ENCODE measurements at regions not wholly inside any gene's neighbourhood (a gene's known extent, or its start where the extent isn't known, plus 50 kb on each side); places are given as distances from the start of the nearest gene placed in this dataset.
"Not testable (repeated sequence)": the region's sequence is repeated elsewhere in the genome, so short reads cannot be mapped to it uniquely, and the experiment has no call there.

DNA sequence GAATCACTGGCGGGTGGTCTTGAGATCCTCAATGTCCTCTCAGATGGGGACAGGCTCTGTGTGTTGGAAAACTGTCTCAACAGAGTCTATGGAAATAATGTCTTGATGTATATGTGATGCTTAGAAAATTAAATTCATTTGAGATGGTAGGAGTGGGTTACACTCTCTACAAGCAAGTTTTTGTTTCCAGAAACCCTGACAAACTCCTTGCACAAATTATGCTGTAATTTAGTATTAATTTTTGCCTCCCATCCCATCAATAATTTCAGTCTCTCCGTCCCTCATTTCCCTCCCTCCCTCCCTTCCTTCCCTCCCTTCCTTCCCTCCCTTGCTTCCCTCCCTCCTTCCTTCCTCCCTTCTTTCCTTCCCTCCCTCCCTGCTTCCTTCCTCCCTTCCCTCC, 488.0 kb upstream of the C16orf82 start:
- Histone ChIP-seq H3K4me3 (ENCODE audit: low read depth, low read length) (no peak overlapping the region), H3K9ac (ENCODE audit: low read depth, low read length) (no peak overlapping the region), H3K36me3 (ENCODE audit: control insufficient read depth, insufficient read depth, low read length) (no peaks in the 10 kb centered on the region), H3K27ac (ENCODE audit: low read depth, low read length) (no peak overlapping the region), H3K27me3 (ENCODE audit: control insufficient read depth, insufficient read depth, low read length) (no peaks in the 10 kb centered on the region), H3K9me3 (ENCODE audit: control insufficient read depth, insufficient read depth, low read length) (0 out of 2 replicates have a peak, but pooled peaks cover 6% of the 10 kb centered on the region), H3K4me1 (ENCODE audit: control insufficient read depth, insufficient read depth, low read length) (peaks cover 13% of the 10 kb centered on the region)

DNA sequence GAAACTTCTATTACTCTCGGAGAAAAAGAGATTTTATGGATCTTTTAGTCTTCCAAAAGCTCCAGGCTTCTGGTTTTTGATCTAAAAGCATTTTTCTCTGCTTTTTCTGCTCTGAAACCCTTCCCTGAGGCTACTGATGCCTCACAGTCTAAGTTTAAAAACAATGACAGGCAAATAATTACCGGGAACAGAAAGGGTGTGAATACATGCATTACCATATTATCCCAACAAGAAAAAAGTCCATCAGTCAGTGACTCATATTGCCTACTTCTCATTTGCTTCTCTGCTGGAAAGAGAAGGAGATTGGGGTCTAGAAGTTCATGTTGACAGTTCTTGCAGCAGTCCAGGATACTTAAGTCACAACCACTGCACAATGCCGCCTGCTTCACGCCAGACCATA, 482.9 kb upstream of the C16orf82 start:
- no peak overlapping the region for H3K27ac ChIP-seq (ENCODE audit: low read depth, low read length)
- no peaks in the 10 kb centered on the region for H3K4me1 ChIP-seq (ENCODE audit: control insufficient read depth, insufficient read depth, low read length)
- H3K9me3 ChIP-seq (ENCODE audit: control insufficient read depth, insufficient read depth, low read length) = no peaks in the 10 kb centered on the region
- no peaks in the 10 kb centered on the region for H3K36me3 ChIP-seq (ENCODE audit: control insufficient read depth, insufficient read depth, low read length)
- H3K9ac ChIP-seq (ENCODE audit: low read depth, low read length) = no peak overlapping the region
- no peak overlapping the region for H3K4me3 ChIP-seq (ENCODE audit: low read depth, low read length)
- H3K27me3 ChIP-seq (ENCODE audit: control insufficient read depth, insufficient read depth, low read length) = no peaks in the 10 kb centered on the region

DNA sequence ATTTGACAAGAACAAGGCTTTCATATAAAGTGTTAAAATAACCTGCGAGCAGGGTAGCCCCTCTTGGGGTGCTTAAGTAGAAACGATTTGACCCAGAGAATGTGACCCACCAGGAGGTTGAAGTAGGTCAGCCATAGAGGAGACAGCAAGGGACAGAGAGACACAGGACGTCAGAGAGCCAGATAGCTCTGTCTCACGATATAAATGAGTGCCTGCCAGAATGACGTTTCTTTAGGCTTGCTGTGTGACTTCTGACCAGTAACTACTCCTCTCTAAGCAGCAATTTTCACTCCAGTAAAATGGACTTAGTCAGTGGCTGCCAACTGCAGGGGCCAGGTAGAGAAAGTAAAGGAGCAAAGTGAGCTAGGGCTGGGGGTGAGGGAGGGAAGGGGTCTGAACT, 473.0 kb upstream of the C16orf82 start:
- Histone ChIP-seq H3K36me3 (ENCODE audit: control insufficient read depth, insufficient read depth, low read length) (no peaks in the 10 kb centered on the region), H3K27me3 (ENCODE audit: control insufficient read depth, insufficient read depth, low read length) (no peaks in the 10 kb centered on the region)

DNA sequence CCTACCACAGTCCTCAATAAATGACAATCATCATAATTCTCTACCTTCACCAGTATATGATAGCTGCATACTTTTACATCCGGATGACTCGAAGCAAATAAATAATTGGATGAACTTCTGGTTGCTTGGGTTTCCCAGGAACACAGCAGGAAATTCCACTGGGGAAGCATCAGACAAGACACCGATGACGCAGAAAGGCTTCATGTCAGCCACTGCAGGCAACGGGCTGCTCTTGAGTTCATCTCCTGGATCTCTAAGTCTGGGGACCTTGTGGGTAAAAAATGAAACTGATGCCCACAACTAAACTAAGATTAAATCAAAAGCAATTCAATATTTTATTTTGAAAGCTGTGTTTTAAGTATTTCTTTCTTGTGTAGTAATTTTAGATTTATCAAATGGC, 472.1 kb upstream of the C16orf82 start:
- H3K27ac ChIP-seq (ENCODE audit: low read depth, low read length) = no peak overlapping the region
- peaks cover 21% of the 10 kb centered on the region for H3K4me1 ChIP-seq (ENCODE audit: control insufficient read depth, insufficient read depth, low read length)
- H3K9ac ChIP-seq (ENCODE audit: low read depth, low read length) = no peak overlapping the region
- no peak overlapping the region for H3K4me3 ChIP-seq (ENCODE audit: low read depth, low read length)
- no peaks in the 10 kb centered on the region for H3K36me3 ChIP-seq (ENCODE audit: control insufficient read depth, insufficient read depth, low read length)
- H3K27me3 ChIP-seq (ENCODE audit: control insufficient read depth, insufficient read depth, low read length) = no peaks in the 10 kb centered on the region
- no peaks in the 10 kb centered on the region for H3K9me3 ChIP-seq (ENCODE audit: control insufficient read depth, insufficient read depth, low read length)

More for the DNA sequence above, 473.0 kb upstream of the C16orf82 start:
- H3K9me3 ChIP-seq (ENCODE audit: control insufficient read depth, insufficient read depth, low read length) = no peaks in the 10 kb centered on the region
- no peak overlapping the region for H3K4me3 ChIP-seq (ENCODE audit: low read depth, low read length)
- no peak overlapping the region for H3K27ac ChIP-seq (ENCODE audit: low read depth, low read length)
- H3K4me1 ChIP-seq (ENCODE audit: control insufficient read depth, insufficient read depth, low read length) = peaks cover 13% of the 10 kb centered on the region
- no peak overlapping the region for H3K9ac ChIP-seq (ENCODE audit: low read depth, low read length)

DNA sequence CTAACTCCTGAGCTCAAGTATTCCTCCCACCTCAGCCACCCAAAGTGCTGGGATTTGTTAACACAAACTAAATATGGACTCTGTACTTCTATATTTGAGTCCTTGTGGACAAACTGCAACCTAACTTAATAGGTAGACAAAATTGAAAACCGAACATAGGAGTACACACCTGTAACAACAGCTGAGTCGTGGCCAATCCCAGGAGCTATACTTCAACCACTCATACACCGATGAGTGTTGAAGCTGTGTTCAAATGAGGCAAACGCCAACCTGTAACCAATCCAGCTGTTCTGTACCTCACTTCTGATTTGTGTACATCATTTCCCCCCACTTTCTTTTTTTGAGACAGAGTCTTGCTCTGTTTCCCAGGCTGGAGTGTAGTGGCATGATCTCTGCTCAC, 471.5 kb upstream of the C16orf82 start:
- Histone ChIP-seq H3K27me3 (ENCODE audit: control insufficient read depth, insufficient read depth, low read length) (no peaks in the 10 kb centered on the region), H3K4me1 (ENCODE audit: control insufficient read depth, insufficient read depth, low read length) (peaks cover 23% of the 10 kb centered on the region), H3K36me3 (ENCODE audit: control insufficient read depth, insufficient read depth, low read length) (no peaks in the 10 kb centered on the region), H3K27ac (ENCODE audit: low read depth, low read length) (no peak overlapping the region), H3K9me3 (ENCODE audit: control insufficient read depth, insufficient read depth, low read length) (no peaks in the 10 kb centered on the region), H3K9ac (ENCODE audit: low read depth, low read length) (no peak overlapping the region), H3K4me3 (ENCODE audit: low read depth, low read length) (no peak overlapping the region)

DNA sequence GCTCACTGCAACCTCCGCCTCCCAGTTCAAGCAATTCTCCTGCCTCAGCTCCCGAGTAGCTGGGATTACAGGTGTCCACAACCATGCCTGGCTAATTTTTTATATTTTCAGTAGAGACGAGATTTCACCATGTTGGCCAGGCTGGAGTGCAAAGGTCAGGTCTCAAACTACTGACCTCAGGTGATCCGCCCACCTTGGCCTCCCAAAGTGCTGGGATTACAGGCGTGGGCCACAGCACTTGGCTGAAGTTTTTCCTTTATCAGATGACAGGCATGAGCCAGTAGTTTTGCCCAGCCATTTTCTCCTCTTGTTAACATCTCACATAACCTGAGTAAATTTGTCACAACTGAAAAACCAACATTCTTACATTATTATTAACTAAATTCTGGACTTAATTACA, 470.7 kb upstream of the C16orf82 start:
- peaks cover 23% of the 10 kb centered on the region for H3K4me1 ChIP-seq (ENCODE audit: control insufficient read depth, insufficient read depth, low read length)
- H3K4me3 ChIP-seq (ENCODE audit: low read depth, low read length); H3K36me3 ChIP-seq (ENCODE audit: control insufficient read depth, insufficient read depth, low read length); H3K9me3 ChIP-seq (ENCODE audit: control insufficient read depth, insufficient read depth, low read length); H3K9ac ChIP-seq (ENCODE audit: low read depth, low read length); H3K27me3 ChIP-seq (ENCODE audit: control insufficient read depth, insufficient read depth, low read length); H3K27ac ChIP-seq (ENCODE audit: low read depth, low read length): not testable (repeated sequence)

DNA sequence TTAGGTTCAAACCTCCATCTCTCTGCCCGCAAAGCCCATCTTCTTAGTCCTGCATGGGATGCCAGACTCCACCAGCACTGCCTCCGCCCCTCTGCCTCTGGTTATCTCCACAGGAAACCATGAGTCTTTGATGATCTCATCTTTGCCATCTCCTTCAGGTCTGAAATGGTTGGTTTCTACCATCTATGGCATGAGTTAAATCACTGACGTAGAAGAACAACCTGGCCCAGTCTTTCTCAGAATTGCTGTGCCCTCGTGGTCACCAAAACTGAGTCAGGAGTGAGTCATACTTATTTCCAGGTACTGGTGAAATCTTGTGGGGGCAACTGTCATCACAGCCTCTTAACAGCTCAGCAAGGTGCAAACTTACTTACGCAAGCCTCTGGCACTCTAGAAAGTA, 468.7 kb upstream of the C16orf82 start:
- H3K27ac ChIP-seq (ENCODE audit: low read depth, low read length) = no peak overlapping the region
- H3K4me1 ChIP-seq (ENCODE audit: control insufficient read depth, insufficient read depth, low read length) = peaks cover 18% of the 10 kb centered on the region
- no peaks in the 10 kb centered on the region for H3K27me3 ChIP-seq (ENCODE audit: control insufficient read depth, insufficient read depth, low read length)
- H3K9me3 ChIP-seq (ENCODE audit: control insufficient read depth, insufficient read depth, low read length) = no peaks in the 10 kb centered on the region
- no peak overlapping the region for H3K4me3 ChIP-seq (ENCODE audit: low read depth, low read length)
- H3K36me3 ChIP-seq (ENCODE audit: control insufficient read depth, insufficient read depth, low read length) = no peaks in the 10 kb centered on the region
- H3K9ac ChIP-seq (ENCODE audit: low read depth, low read length) = no peak overlapping the region

DNA sequence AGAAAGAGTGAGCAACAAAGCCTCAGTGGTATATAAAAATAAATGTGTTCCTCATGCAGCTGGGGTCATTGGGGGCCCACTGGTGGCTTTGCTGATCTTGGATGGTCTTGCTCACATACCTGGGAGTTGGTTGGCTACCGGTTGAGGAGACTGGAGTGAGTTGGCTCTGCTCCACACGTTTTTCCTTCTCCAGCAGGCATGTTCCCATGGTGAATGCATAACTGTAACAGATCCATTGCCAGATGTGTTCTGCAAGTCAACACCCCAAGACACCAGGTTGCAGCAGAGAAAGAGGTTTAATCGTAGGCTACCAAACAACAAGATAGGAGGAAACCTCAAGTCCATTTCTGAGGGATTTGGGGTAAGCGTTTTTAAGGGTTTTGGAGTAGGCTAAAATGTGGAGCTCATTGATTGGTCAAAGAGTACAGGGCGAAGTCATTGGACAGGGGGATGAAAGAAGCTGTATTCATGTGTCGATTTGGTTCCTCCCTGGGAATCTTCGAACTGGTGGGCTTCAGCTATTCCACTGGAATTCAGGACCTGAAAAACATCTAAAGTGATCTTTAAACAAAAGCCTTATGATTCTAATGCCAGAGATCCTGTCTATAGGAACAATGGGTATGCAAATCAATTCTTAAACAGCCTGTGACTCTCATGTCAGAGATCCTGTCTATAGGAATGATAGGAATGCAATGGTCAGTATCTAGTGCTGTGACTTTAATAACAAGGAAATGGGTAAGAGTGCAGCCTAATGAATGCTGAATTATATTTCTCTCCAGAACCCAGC, 467.5 kb upstream of the C16orf82 start:
- no peak overlapping the region for H3K9ac ChIP-seq (ENCODE audit: low read depth, low read length)
- H3K4me1 ChIP-seq (ENCODE audit: control insufficient read depth, insufficient read depth, low read length) = peaks cover 18% of the 10 kb centered on the region
- H3K36me3 ChIP-seq (ENCODE audit: control insufficient read depth, insufficient read depth, low read length) = no peaks in the 10 kb centered on the region
- H3K27ac ChIP-seq (ENCODE audit: low read depth, low read length) = peak overlapping the region; percentile 80
- H3K9me3 ChIP-seq (ENCODE audit: control insufficient read depth, insufficient read depth, low read length) = no peaks in the 10 kb centered on the region
- H3K4me3 ChIP-seq (ENCODE audit: low read depth, low read length) = no peak overlapping the region
- H3K27me3 ChIP-seq (ENCODE audit: control insufficient read depth, insufficient read depth, low read length) = no peaks in the 10 kb centered on the region

DNA sequence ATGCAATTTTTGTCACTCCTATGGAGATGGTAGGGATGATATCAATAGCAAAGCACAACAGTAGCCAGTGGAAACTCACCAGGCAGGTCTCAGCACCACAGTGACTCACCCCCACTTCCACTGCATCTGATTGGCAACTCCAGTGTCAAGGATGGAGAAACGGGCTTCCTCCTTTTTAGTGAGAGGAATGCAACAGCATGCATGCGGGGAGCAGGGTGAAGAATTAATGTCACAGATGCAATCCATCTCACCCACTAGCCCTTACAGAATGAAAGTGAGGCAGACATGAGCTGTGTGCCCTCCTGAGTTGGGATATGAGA, 467.0 kb upstream of the C16orf82 start:
- Histone ChIP-seq H3K27me3 (ENCODE audit: control insufficient read depth, insufficient read depth, low read length) (no peaks in the 10 kb centered on the region), H3K4me3 (ENCODE audit: low read depth, low read length) (no peak overlapping the region), H3K9me3 (ENCODE audit: control insufficient read depth, insufficient read depth, low read length) (no peaks in the 10 kb centered on the region), H3K9ac (ENCODE audit: low read depth, low read length) (no peak overlapping the region), H3K36me3 (ENCODE audit: control insufficient read depth, insufficient read depth, low read length) (no peaks in the 10 kb centered on the region), H3K4me1 (ENCODE audit: control insufficient read depth, insufficient read depth, low read length) (peaks cover 18% of the 10 kb centered on the region), H3K27ac (ENCODE audit: low read depth, low read length) (peak overlapping the region; percentile 43)

DNA sequence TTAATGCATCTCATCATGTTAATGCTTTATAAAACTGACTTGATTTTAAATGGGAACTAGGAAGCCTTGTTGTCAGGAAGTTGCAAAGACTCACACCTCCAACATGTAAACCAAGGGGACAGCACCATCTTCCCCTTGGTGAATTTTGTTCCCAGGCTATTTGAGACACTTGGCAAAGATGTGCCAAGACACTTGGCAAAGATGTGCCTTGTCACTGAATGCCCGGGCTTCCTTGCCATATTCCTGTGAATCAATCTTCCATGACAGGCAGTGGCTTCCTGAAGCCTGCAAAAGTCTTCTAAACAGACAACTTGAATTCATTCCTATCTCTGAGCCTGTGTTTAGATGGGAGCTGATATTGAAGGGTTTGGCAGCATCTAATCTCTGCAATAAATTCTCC, 465.4 kb upstream of the C16orf82 start:
- Histone ChIP-seq H3K9ac (ENCODE audit: low read depth, low read length) (no peak overlapping the region), H3K4me3 (ENCODE audit: low read depth, low read length) (no peak overlapping the region), H3K27ac (ENCODE audit: low read depth, low read length) (no peak overlapping the region), H3K4me1 (ENCODE audit: control insufficient read depth, insufficient read depth, low read length) (peaks cover 18% of the 10 kb centered on the region), H3K27me3 (ENCODE audit: control insufficient read depth, insufficient read depth, low read length) (no peaks in the 10 kb centered on the region), H3K36me3 (ENCODE audit: control insufficient read depth, insufficient read depth, low read length) (no peaks in the 10 kb centered on the region), H3K9me3 (ENCODE audit: control insufficient read depth, insufficient read depth, low read length) (no peaks in the 10 kb centered on the region)

DNA sequence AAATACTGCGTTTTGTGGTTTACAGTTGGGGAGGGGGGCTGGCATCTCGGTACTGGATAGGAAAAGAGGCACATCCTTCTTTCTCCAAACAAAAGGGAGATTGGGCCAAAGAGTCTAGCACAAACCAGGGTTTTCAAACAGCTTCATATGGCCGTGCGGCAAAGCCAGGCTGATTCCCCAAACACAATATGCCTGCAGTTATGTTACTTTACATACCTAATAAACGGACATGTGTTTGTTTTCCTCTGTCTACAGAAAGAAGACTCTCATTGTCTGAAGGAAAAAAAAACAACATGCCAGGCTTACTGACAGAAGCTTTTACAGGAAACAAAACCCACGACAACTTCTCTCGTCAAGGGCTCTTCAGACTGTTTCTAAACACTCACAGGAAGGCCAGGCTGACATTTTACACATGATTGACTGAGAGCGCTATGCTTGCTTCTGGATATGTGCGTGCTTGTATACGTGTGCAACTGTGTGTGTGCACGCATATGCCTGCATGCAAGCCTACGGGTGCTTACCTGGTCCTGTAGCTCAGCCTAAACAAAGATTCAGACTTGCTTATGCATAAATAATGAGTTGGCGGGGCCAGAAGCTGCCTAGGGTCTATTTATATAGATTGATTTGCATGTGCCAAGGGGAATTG, 461.0 kb upstream of the C16orf82 start:
- Histone ChIP-seq H3K4me1 (ENCODE audit: control insufficient read depth, insufficient read depth, low read length) (no peaks in the 10 kb centered on the region), H3K4me3 (ENCODE audit: low read depth, low read length) (no peak overlapping the region), H3K27ac (ENCODE audit: low read depth, low read length) (no peak overlapping the region), H3K9me3 (ENCODE audit: control insufficient read depth, insufficient read depth, low read length) (no peaks in the 10 kb centered on the region), H3K27me3 (ENCODE audit: control insufficient read depth, insufficient read depth, low read length) (no peaks in the 10 kb centered on the region), H3K9ac (ENCODE audit: low read depth, low read length) (no peak overlapping the region), H3K36me3 (ENCODE audit: control insufficient read depth, insufficient read depth, low read length) (no peaks in the 10 kb centered on the region)

Data from HUES48 (cell line).